HCT116 (cell line): ENCODE measurements at regions not wholly inside any gene's neighbourhood (a gene's known extent, or its start where the extent isn't known, plus 50 kb on each side); places are given as distances from the start of the nearest gene placed in this dataset.

Experiments
- ATAC-seq: fragments of 200-7000 bp; cut with Tn5 transposase; 2 replicates; pipeline ENCODE4 v1.9.1; 2020; ENCODE audit warnings: mild to moderate bottlenecking, moderate library complexity
- BruUV-seq: library from RNA; stranded (reverse); fragments of 400-500 nt; replicated peaks from 2 replicates; lab custom pipeline; 2021; lab: Mats Ljungman, UMichigan
- CTCF ChIA-PET: fragments of 300-600 bp; sonication (Branson Sonifier 250); formaldehyde crosslinking; loops from one replicate; lab custom pipeline; 2021; ENCODE audit warnings: antibody characterized with exemption; lab: Charles Lee
- POLR2A ChIA-PET: fragments of 300-600, 350-600 bp; sonication (Branson Sonifier 250); formaldehyde crosslinking; loops from one replicate; lab custom pipeline; 2021; ENCODE audit warnings: antibody characterized with exemption; lab: Charles Lee
- RAD21 ChIA-PET, 2 experiments: fragments of 300-600 bp; sonication (Branson Sonifier 250); formaldehyde crosslinking; loops; one replicate each; lab custom pipeline; 2023; ENCODE audit warnings: low total read pairs in 2 of 2; ENCODE audit not compliant: uncharacterized antibody in 2 of 2, unreplicated experiment in 2 of 2, low non-redundant PET in 1 of 2; lab: Charles Lee
- DNase-seq: peaks from one replicate; pipeline ENCODE4 v3.0.0-alpha.2; 2010; ENCODE audit warnings: low read depth, low spot score
- H2AFZ ChIP-seq: fragments of 200-600 bp; shearing (Covaris generic), sonication (generic); 2 replicates; pipeline ENCODE4 v1.6.1; 2017; ENCODE audit warnings: low read depth, mixed run types, mixed read lengths, antibody characterized with exemption, low read length; ENCODE audit not compliant: poor library complexity, severe bottlenecking
- H3K27ac ChIP-seq: 2 replicates; pipeline ENCODE4 v1.5.1; 2012; ENCODE audit warnings: low read depth, low read length
- H3K27me3 ChIP-seq: fragments of 200-600 bp; sonication (generic); 2 replicates; pipeline ENCODE4 v1.6.1; 2016; ENCODE audit warnings: mixed run types, low read length, mixed read lengths; ENCODE audit not compliant: insufficient read depth
- H3K36me3 ChIP-seq, 2 experiments: fragments of 200-500 bp in 1 of 2; fragments of 200-600 bp in 1 of 2; sonication (Bioruptor generic) in 1 of 2; sonication (generic) in 1 of 2; 2 replicates each; pipeline versions ENCODE4 v1.5.1 to v1.6.1; 2014 to 2016; ENCODE audit warnings: low read length in 2 of 2, inconsistent platforms in 1 of 2, mixed read lengths in 1 of 2, mixed run types in 1 of 2; ENCODE audit not compliant: insufficient read depth in 2 of 2, control insufficient read depth in 1 of 2
- H3K4me1 ChIP-seq, 2 experiments: fragments of 200-600 bp in 1 of 2; sonication (generic) in 1 of 2; 2 replicates each; pipeline versions ENCODE4 v1.5.1 to v1.6.1; 2012 to 2017; ENCODE audit warnings: low read length in 2 of 2, inconsistent platforms in 1 of 2, mild to moderate bottlenecking in 1 of 2, mixed read lengths in 1 of 2, mixed run types in 1 of 2, moderate library complexity in 1 of 2; ENCODE audit not compliant: insufficient read depth in 2 of 2, control insufficient read depth in 1 of 2
- H3K4me2 ChIP-seq: fragments of 200-600 bp; sonication (generic); 2 replicates; pipeline ENCODE4 v1.6.1; 2017; ENCODE audit warnings: mixed run types, low read length, mixed read lengths
- H3K4me3 ChIP-seq, 2 experiments: fragments of 200-600 bp in 1 of 2; sonication (generic) in 1 of 2; replicated peaks in 1 of 2; 2 replicates each; pipeline ENCODE4 v1.5.1; 2011 to 2016; ENCODE audit warnings: low read length in 2 of 2, control low read depth in 1 of 2, low read depth in 1 of 2, mild to moderate bottlenecking in 1 of 2, mixed read lengths in 1 of 2, mixed run types in 1 of 2
- H3K79me2 ChIP-seq: fragments of 200-600 bp; sonication (generic); 2 replicates; pipeline ENCODE4 v1.6.1; 2017; ENCODE audit warnings: mild to moderate bottlenecking, mixed run types, low read length, moderate library complexity, mixed read lengths; ENCODE audit not compliant: insufficient read depth
- H3K9ac ChIP-seq: fragments of 200-600 bp; sonication (generic); 2 replicates; pipeline ENCODE4 v1.6.1; 2016; ENCODE audit warnings: low read length, mixed read lengths
- H3K9me2 ChIP-seq: fragments of 200-600 bp; sonication (generic), shearing (Covaris generic); 2 replicates; pipeline ENCODE4 v1.6.1; 2017; ENCODE audit warnings: mixed run types, mild to moderate bottlenecking, moderate library complexity; ENCODE audit not compliant: insufficient read depth
- H3K9me3 ChIP-seq, 2 experiments: fragments of 200-500 bp in 1 of 2; fragments of 200-600 bp in 1 of 2; sonication (Bioruptor generic) in 1 of 2; sonication (generic) in 1 of 2; 2 replicates each; pipeline ENCODE4 v1.6.1; 2014 to 2017; ENCODE audit warnings: low read length in 2 of 2, mixed read lengths in 2 of 2, inconsistent platforms in 1 of 2, low read depth in 1 of 2, mild to moderate bottlenecking in 1 of 2, mixed run types in 1 of 2, moderate library complexity in 1 of 2; ENCODE audit not compliant: control insufficient read depth in 1 of 2, insufficient read depth in 1 of 2
- H4K20me1 ChIP-seq: fragments of 200-600 bp; sonication (generic), shearing (Covaris generic); 2 replicates; pipeline ENCODE4 v1.6.1; 2017; ENCODE audit warnings: mixed run types, mild to moderate bottlenecking, moderate library complexity; ENCODE audit not compliant: insufficient read depth
- CBX3 ChIP-seq: IDR thresholded peaks from 2 replicates; pipeline ENCODE4 v1.6.1; 2012; ENCODE audit warnings: low read depth
- CEBPB ChIP-seq: IDR thresholded peaks from 2 replicates; pipeline ENCODE4 v1.6.1; 2012; ENCODE audit warnings: low read depth
- EGR1 ChIP-seq: IDR thresholded peaks from 2 replicates; pipeline ENCODE4 v1.6.1; 2012; ENCODE audit warnings: low read depth
- EZH2 ChIP-seq: fragments of 200-600 bp; sonication (generic); IDR thresholded peaks from 2 replicates; pipeline ENCODE4 v1.6.1; 2017; ENCODE audit warnings: antibody characterized with exemption, mixed run types
- FOSL1 ChIP-seq: IDR thresholded peaks from 2 replicates; pipeline ENCODE4 v1.6.1; 2012; ENCODE audit warnings: low read depth
- JUND ChIP-seq: IDR thresholded peaks from 2 replicates; pipeline ENCODE4 v1.6.1; 2012
- POLR2A ChIP-seq: IDR thresholded peaks from 2 replicates; pipeline ENCODE4 v1.7.0; 2011; ENCODE audit warnings: borderline replicate concordance; ENCODE audit not compliant: insufficient read depth, insufficient read length; ENCODE audit errors: extremely low read depth
- POLR2AphosphoS5 ChIP-seq: IDR thresholded peaks from 2 replicates; pipeline ENCODE4 v1.6.1; 2011; ENCODE audit warnings: mild to moderate bottlenecking, low read depth, low read length, moderate library complexity
- RAD21 ChIP-seq: IDR thresholded peaks from 2 replicates; pipeline ENCODE4 v1.6.1; 2012; ENCODE audit warnings: low read depth, mild to moderate bottlenecking
- SIN3A ChIP-seq: IDR thresholded peaks from 2 replicates; pipeline ENCODE4 v1.6.1; 2012; ENCODE audit warnings: low read depth
- SP1 ChIP-seq: IDR thresholded peaks from 2 replicates; pipeline ENCODE4 v1.6.1; 2012; ENCODE audit warnings: low read depth
- TCF7L2 ChIP-seq: IDR thresholded peaks from 2 replicates; pipeline ENCODE4 v1.7.0; 2011; ENCODE audit warnings: borderline replicate concordance, inconsistent platforms; ENCODE audit not compliant: insufficient read depth, insufficient read length; ENCODE audit errors: extremely low read depth
- YY1 ChIP-seq: IDR thresholded peaks from 2 replicates; pipeline ENCODE4 v1.6.1; 2011; ENCODE audit warnings: low read length, low read depth, moderate library complexity, mild to moderate bottlenecking; ENCODE audit not compliant: insufficient replicate concordance; ENCODE audit errors: extremely low read depth
- ZNF274 ChIP-seq: fragments of 200-500 bp; sonication (Bioruptor generic); IDR thresholded peaks from 2 replicates; pipeline ENCODE4 v1.6.1; 2014; ENCODE audit warnings: mild to moderate bottlenecking, low read depth, low read length, inconsistent platforms
- intact Hi-C: fragments of 100-400 bp; cut with micrococcal nuclease; formaldehyde crosslinking; loops from 2 replicates; pipeline ENCODE4 v1.10.0; 2022
- TF ChIP-seq, protein P1 (sequence below): IDR thresholded peaks from 2 replicates; pipeline ENCODE4 v1.6.1; 2012; ENCODE audit warnings: low read depth
- TF ChIP-seq, protein P2 (sequence below): IDR thresholded peaks from 2 replicates; pipeline ENCODE4 v1.6.1; 2012

- no peak overlapping the region for H3K4me3 ChIP-seq
- CTCF ChIA-PET: no interaction called here
- peaks cover 15% of the 10 kb centered on the region; the same call in 1 of the 2 replicates for H3K27me3 ChIP-seq
- TF ChIP-seq EGR1: no peak
- RAD21 ChIA-PET: no interaction called here
- no peak for DNase-seq
- ATAC-seq: no peak
- BruUV-seq: no TSS peak
- no peaks in the 10 kb centered on the region for H4K20me1 ChIP-seq
- POLR2A ChIA-PET: no interaction called here
- no peak overlapping the region for H2AFZ ChIP-seq
- H3K4me1 ChIP-seq: no peaks in the 10 kb centered on the region
- H3K4me2 ChIP-seq: no peak overlapping the region
- H3K79me2 ChIP-seq: no peaks in the 10 kb centered on the region
- no peaks in the 10 kb centered on the region for H3K9me2 ChIP-seq
- H3K36me3 ChIP-seq: no peaks in the 10 kb centered on the region
- intact Hi-C loops: no loop called here
- no peak overlapping the region for H3K27ac ChIP-seq
- no peak overlapping the region for H3K9ac ChIP-seq
- H3K9me3 ChIP-seq: no peaks in the 10 kb centered on the region
Measured at GRCh38 chr5:167664222-167664804, 627.1 kb upstream of the WWC1 start.

GRCh38 chr5:167665841-167666375, 625.5 kb upstream of the WWC1 start:
- ChIA-PET CTCF (no interaction called here), RAD21 (no interaction called here), POLR2A (no interaction called here)
- Histone ChIP-seq H3K4me1 (no peaks in the 10 kb centered on the region), H3K27me3 (0 out of 2 replicates have a peak, but pooled peaks cover 8% of the 10 kb centered on the region), H3K4me2 (no peak overlapping the region), H3K9me2 (no peaks in the 10 kb centered on the region), H3K79me2 (no peaks in the 10 kb centered on the region), H3K27ac (no peak overlapping the region), H2AFZ (no peak overlapping the region), H4K20me1 (no peaks in the 10 kb centered on the region), H3K9ac (no peak overlapping the region), H3K9me3 (no peaks in the 10 kb centered on the region), H3K36me3 (no peaks in the 10 kb centered on the region), H3K4me3 (no peak overlapping the region)
- TF ChIP-seq CBX3 (no peak), YY1 (no peak), POLR2AphosphoS5 (no peak), POLR2A (no peak), SP1 (no peak), CEBPB (no peak), EGR1 (no peak), RAD21 (no peak), TCF7L2 (no peak), FOSL1 (no peak), JUND (no peak), EZH2 (no peak), SIN3A (no peak), ZNF274 (no peak)
- TF ChIP-seq, protein P1, sequence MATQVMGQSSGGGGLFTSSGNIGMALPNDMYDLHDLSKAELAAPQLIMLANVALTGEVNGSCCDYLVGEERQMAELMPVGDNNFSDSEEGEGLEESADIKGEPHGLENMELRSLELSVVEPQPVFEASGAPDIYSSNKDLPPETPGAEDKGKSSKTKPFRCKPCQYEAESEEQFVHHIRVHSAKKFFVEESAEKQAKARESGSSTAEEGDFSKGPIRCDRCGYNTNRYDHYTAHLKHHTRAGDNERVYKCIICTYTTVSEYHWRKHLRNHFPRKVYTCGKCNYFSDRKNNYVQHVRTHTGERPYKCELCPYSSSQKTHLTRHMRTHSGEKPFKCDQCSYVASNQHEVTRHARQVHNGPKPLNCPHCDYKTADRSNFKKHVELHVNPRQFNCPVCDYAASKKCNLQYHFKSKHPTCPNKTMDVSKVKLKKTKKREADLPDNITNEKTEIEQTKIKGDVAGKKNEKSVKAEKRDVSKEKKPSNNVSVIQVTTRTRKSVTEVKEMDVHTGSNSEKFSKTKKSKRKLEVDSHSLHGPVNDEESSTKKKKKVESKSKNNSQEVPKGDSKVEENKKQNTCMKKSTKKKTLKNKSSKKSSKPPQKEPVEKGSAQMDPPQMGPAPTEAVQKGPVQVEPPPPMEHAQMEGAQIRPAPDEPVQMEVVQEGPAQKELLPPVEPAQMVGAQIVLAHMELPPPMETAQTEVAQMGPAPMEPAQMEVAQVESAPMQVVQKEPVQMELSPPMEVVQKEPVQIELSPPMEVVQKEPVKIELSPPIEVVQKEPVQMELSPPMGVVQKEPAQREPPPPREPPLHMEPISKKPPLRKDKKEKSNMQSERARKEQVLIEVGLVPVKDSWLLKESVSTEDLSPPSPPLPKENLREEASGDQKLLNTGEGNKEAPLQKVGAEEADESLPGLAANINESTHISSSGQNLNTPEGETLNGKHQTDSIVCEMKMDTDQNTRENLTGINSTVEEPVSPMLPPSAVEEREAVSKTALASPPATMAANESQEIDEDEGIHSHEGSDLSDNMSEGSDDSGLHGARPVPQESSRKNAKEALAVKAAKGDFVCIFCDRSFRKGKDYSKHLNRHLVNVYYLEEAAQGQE: no peak
- TF ChIP-seq, protein P2, sequence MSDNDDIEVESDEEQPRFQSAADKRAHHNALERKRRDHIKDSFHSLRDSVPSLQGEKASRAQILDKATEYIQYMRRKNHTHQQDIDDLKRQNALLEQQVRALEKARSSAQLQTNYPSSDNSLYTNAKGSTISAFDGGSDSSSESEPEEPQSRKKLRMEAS: no peak
- DNase-seq (no peak), ATAC-seq (no peak)
- intact Hi-C loops: no loop called here
- BruUV-seq: no TSS peak
